Activated CD4-positive, alpha-beta T cell treated with anti-CD3 and anti-CD28 coated beads, Interleukin-2, amount 50 U/mL, for 4 hours (primary cell): ENCODE measurements at regions not wholly inside any gene's neighbourhood (a gene's known extent, or its start where the extent isn't known, plus 50 kb on each side); places are given as distances from the start of the nearest gene placed in this dataset.
"Not testable (repeated sequence)": the region's sequence is repeated elsewhere in the genome, so short reads cannot be mapped to it uniquely, and the experiment has no call there.

Experiments used
- DNase-seq, 2 experiments: peaks; one replicate each; pipeline ENCODE4 v3.0.0-alpha.2; 2020

- DNase-seq: no peak
Observed at GRCh38 chr2:16745466-16745865, 79.8 kb upstream of the CYRIA start.

- no peak for DNase-seq
Observed at GRCh38 chr2:16744521-16744920, 78.9 kb upstream of the CYRIA start.

DNA sequence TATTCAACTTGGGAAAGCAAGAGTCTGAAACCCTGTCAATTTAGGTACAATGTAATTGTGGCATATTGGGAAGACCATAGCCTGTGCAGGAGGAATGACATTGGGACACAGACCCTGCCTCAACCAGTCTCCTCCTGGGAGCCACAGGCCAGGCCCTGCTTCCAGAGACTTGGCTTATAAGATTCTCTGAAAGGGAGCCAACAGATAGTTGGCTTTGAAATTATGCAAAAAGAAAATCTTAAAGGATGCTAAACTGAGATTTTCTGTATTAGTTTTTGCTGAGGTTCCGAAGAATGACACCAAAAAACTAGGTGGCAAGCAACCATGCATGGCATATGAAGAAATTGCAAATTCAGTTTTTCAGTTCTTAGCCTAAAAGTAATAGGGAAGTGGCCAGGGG is 76.4 kb upstream of the CYRIA start:
- DNase-seq: no peak

- no peak for DNase-seq
Observed at GRCh38 chr2:16741498-16741897, 75.9 kb upstream of the CYRIA start.

DNA sequence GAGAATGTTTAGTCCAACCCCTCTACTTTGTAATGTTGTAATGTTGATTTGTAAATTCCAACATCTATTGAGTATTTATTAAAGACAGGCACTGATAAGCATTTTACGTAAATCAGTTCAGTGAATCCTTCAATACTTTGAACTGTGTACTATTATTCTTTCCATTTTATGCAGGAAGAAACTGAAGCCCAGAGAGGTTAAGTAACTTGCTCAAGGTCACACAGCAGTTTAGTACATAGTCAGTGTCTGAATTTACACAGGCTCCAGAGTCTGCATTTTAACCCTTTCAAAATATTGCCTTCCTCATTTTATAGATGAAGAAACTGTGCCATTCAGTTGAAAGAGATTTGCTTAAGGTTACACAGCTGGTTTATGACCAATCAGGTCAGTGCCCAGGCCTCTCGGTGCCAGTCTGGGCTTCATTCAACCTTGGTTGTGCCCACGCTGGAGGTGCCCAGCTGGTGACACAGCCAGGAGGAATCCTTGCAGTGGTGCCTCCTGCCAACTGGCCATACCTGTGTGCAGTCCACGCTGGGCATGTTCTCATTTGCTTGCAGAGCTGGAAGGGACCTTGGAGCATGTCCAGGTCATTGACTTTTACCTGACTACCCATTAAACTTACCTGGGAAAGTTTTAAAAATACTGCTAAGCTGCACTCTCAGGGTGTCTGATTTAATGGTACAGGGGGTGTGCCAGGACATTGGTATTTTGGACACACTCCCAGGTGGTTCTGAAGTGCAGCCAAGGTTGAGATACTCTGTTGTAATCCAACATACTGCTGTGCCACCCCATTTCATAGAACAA is 74.3 kb upstream of the CYRIA start:
- DNase-seq: no peak

GRCh38 chr2:16738361-16739225 is 73.0 kb upstream of the CYRIA start:
- no peak for DNase-seq

DNA sequence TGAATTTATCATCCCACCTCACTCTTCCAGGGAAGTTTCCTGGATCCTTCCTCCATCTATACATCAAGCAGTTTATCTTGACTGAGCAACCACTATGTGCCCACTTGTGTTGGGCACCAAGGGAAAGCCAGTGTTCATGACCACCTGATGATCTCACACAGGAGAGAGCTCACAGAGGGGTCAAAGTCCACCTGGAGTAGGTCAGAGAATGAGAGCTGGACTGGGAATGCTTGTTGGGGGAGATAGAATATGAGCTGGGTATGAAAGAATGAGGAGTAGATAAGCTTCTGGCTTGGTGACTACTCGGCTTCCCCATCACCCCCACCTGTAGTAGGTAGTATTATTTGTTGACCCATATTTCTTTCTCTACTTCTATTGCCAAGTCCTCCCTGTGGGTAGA is 72.2 kb upstream of the CYRIA start:
- no peak for DNase-seq

- no peak for DNase-seq
Observed at GRCh38 chr2:16736633-16737032, 71.0 kb upstream of the CYRIA start.

DNA sequence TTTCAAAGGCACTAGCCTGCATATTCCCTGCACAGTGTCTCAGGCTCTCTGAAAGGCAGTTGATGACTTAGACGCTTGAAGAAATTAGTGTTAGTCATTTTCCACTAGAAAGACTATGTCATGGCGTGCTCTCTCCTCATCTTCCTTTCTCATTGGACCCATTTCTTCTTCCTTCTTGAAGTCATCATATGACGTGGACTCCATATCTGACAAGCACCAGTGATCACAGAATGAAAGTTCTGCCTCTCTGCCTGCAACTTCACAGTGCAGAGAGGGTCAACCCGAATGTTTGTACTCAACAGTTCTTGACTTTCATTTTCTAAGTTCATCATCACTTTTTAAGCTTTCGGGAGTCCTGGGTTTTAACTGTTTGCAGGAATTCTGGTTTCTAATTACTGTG is 63.7 kb upstream of the CYRIA start:
- DNase-seq: no peak

DNA sequence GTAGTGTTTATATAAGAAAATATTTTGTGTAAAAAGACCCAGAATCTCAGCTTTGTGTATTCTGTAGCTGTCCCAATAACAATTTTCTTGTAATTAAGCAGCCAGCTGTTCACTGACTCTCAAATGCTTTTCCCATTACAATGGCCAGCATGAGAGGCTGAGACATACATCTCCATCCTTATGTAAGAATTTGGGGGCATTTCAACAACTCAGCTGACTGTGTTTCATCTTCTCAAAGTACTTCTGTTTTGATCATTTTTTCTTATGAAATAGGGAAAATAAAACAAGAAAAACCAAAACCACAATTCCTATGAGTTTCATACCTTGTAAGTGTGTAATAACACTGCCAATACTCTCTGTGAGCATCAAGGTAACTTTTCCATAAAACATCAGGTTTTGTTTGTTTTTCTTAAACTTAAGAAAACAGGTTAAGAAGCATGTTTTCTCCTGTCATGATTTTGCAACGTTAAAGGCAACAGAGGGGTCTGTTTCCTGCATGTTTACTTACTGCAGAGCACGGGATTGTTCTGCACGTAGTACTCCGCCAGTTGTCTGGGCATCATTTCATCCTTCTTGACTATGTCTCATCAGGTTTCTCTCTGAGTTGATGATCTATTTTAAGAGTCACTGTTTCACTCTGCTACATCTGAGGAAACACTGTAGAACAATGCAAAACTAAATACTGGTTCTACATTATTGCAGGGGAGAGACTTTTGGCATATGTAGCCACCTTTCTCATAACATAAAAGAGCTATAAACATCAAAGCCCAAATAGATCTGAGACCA is 62.9 kb upstream of the CYRIA start:
- DNase-seq: no peak

- not testable (repeated sequence) for DNase-seq
Observed at GRCh38 chr2:16727849-16728248, 62.2 kb upstream of the CYRIA start.

DNA sequence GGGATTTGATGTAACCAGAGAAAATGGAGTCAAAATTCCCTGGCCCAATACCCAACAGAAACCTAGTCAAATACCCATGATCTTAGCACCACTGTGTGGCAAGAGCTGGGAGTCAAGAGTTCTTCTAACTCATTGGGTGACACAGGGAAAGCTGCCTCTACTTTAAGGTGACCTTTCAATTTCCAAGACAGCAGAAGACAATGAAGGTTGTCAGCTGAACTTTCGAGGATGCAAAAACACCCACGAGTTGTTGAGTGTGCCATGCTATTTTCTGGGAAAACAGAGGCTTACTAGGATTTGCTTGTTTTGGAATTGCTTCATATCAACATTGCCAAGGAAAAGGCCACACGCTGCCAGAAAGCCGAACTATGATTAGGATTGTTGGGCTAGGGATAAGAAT is 61.6 kb upstream of the CYRIA start:
- DNase-seq: no peak

DNA sequence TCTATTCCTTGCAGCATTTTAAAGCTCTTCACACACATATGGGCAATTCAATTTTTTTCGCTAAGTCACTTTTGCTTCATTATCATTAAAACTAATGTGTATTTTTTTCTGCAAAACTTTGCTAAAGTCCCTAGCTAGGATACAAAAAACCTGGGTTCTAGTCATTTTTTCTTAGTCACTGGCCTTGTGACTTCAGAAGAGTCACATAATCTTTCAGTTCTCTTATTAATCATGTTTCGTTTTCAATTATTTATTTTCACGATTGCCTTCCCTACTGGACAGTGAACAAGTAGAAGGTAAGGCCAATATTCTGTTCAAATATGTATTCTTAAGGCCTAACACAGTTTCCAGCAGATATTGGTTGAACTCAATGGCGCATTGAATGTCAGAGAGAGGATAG is 60.9 kb upstream of the CYRIA start:
- DNase-seq: no peak

GRCh38 chr2:16726147-16726546 is 60.5 kb upstream of the CYRIA start:
- DNase-seq: no peak

DNA sequence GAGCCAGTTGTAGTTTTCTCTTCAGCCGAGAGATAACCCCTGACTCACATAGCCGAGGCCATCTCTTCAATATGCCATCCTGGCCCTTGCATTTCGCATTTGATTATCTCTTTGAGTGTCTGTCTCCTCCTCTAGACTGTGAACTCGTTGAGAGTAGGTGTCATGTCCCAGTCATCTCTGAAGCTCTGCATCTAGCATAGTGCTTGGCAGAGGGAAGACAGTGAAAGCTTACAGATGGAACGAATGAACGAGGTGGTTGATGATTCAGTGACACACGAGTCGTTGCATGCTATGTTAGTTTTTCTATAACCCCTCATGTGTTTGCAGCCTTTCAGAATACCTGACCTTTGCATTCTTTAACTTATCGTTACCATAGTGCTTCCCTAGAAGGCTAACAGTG is 59.9 kb upstream of the CYRIA start:
- DNase-seq: no peak

DNA sequence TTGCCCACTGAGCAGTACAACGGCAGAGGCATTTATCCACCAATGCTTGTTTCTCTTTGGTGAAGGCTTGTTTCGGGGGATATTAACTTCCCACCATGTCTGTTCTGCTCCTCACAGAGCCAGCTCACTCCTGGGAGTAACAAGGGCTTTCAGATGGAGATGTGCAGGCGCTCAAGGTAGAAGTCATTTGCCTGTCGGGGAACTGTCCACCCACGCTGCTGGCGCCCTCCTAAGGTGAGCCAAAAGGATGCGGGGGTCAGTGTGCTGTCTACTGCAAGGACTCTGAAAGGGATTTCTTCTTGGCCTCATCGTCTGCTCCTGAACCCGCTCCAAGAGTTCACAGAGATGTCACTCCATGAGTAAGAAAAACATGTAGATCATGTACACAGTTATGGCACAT is 57.0 kb upstream of the CYRIA start:
- no peak for DNase-seq

GRCh38 chr2:16722126-16722525 is 56.5 kb upstream of the CYRIA start:
- DNase-seq: no peak

DNA sequence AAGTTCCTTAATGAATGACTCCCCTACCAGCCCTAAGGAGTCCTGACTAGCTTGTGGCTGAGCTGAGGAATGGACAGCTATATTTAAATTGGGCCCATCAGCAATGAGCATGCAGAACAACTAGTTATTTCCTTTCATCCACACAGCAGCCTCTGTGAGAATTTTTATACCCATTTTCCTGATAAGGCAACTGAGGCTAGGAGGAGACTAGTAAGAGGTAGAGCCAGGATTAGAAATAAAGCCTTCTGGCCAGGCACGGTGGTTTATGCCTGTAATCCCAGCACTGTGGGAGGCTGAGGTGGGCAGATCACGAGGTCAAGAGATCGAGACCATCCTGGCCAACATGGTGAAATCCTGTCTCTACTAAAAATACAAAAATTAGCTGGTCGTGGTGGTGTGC is 55.9 kb upstream of the CYRIA start:
- not testable (repeated sequence) for DNase-seq

DNA sequence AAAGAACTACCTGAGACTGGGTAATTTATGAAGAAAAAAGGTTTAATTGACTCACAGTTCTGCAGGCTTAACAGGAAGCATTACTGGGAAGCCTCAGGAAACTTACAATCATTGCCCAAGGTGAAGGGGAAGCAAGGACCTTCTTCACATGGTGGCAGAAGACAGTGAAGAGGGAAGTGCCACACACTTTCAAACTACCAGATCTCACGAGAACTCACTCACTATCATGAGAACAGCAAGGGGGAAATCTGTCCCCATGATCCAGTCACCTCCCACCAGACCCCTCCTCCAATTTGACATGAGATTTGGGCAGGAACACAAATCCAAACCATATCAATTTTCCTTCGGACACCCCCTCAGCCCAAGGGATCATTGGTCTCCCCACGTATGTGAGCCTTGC is 55.1 kb upstream of the CYRIA start:
- not testable (repeated sequence) for DNase-seq

- DNase-seq: no peak
Observed at GRCh38 chr2:16719485-16719808, 53.8 kb upstream of the CYRIA start.

DNA sequence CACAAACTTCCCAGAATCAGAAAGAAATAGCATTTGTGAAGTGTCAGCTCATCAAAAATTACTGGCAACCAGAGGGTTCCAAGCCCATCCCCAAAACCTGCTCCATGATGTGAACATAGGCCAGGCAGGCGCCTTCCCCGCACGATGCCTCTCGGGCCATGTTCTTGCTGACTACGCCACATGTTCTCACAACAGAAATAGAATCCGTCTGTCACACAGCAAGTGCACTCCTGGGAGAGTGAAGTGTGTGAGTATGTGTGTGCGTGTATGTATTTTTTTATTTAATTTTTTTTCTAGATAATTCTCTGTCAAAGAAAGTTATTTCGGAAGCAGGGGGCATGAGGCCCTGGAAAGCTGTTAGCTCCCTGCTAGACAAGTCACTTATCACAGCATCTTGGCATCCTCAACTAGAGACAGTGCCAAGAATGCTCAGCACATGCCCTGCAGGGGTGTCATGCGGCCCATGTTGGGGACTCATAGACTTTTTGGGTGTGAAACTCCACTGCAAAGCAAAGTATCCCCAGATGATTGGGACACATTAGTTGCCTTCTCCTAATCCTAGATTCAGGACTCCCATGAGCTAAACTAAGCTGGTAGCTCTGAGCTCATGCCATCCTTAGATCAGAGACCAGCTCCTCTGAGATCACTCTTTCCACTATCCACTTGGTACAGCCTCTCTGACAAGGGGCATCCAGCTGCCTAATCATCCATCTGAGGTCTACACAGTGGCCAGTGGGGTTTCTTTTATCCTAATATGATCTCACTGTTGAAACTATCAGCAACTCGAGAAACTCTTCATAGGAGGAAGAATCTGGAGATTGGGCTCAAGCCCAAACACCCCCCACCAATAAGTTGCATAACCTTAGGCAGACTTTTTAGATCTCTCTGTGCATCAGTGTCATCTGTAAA is 53.2 kb upstream of the CYRIA start:
- DNase-seq: no peak

- no peak for DNase-seq
Observed at GRCh38 chr2:16717477-16717876, 51.8 kb upstream of the CYRIA start.

- no peak for DNase-seq
Observed at GRCh38 chr2:16716944-16717343, 51.3 kb upstream of the CYRIA start.
